ENCODE measurements at regions not wholly inside any gene's neighbourhood (a gene's known extent, or its start where the extent isn't known, plus 50 kb on each side); places are given as distances from the start of the nearest gene placed in this dataset.
A peak's percentile ranks its signal among the peaks of the same experiment; 100 is the strongest.
"Not testable (repeated sequence)": the region's sequence is repeated elsewhere in the genome, so short reads cannot be mapped to it uniquely, and the experiment has no call there.

DNA sequence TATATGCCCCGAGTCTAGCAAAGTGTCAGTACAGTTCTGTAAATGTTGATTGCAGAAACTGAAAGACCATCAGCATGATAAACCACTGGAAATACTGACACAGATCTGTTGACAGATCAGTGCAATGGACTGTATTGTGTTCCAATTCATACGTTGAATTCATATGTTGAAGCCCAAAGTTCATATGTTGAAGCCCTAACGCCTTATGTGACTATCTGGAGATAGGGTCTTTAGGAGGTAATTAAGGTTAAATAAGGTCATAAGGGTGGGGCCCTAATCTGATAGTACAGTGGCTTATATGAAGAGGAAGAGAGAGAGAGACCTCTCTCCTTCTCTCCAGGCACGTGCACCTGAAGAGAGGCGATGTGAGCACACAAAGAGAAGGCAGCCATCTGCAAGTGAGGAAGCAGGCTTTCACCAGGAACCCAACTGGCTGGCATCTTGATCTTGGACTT is 144.7 kb downstream of the MRPL39 start:
- no peak overlapping the region for H3K27ac ChIP-seq
- no peak for DNase-seq (ENCODE audit: low read depth in 1 of 2, low spot score in 2 of 2)
- H3K27me3 ChIP-seq (replicated peaks): no peaks in the 10 kb centered on the region
- no peaks in the 10 kb centered on the region for H3K36me3 ChIP-seq
- no peaks in the 10 kb centered on the region for H3K4me1 ChIP-seq (replicated peaks)
- no peaks in the 10 kb centered on the region for H3K9me3 ChIP-seq (replicated peaks)
- H3K4me3 ChIP-seq: no peak overlapping the region

DNA sequence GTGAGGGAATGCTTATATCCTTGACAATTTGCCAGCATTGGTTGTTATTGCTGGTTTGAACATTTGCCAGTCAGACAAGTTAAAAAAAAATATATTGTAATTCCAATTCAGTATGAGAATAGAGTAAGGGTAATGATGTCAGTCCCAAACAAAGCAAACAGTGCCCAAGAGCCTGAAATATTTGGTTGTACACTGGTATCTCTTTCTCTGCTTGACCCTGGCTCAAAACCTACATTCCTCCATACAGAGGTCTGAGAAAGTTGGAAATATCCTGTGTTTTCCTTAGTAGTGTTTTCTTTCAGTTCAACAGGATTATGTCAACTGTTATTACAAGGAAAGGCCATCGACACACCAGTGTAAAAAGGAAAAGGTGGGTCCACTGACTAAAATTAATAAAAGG is 145.6 kb downstream of the MRPL39 start:
- Histone ChIP-seq H3K27me3 (replicated peaks) (no peaks in the 10 kb centered on the region), H3K4me1 (replicated peaks) (no peaks in the 10 kb centered on the region), H3K4me3 (no peak overlapping the region), H3K9me3 (replicated peaks) (no peaks in the 10 kb centered on the region), H3K36me3 (no peaks in the 10 kb centered on the region), H3K27ac (no peak overlapping the region)
- no peak for DNase-seq (ENCODE audit: low read depth in 1 of 2, low spot score in 2 of 2)

DNA sequence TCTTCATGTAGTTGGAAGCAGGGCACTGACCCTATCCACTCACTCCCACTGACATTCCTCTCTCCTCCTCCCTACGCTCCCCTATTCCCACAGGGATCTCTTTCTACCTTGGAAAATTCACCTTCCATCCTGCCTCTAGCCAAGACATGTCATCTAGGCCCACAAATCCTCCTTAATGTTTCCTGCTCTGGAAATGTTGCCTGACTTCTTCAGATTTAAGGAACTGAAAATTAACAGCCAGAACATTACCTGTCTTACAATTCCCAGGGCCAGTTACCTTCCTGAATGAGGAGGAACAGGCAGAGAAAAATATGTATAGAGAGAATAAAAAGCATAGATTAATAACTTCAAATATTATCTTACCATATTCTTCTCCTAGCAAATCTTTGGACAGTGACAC is 147.3 kb downstream of the MRPL39 start:
- Histone ChIP-seq H3K27ac (no peak overlapping the region), H3K4me1 (replicated peaks) (no peaks in the 10 kb centered on the region), H3K9me3 (replicated peaks) (no peaks in the 10 kb centered on the region), H3K36me3 (no peaks in the 10 kb centered on the region), H3K4me3 (no peak overlapping the region), H3K27me3 (replicated peaks) (no peaks in the 10 kb centered on the region)
- no peak for DNase-seq (ENCODE audit: low read depth in 1 of 2, low spot score in 2 of 2)

DNA sequence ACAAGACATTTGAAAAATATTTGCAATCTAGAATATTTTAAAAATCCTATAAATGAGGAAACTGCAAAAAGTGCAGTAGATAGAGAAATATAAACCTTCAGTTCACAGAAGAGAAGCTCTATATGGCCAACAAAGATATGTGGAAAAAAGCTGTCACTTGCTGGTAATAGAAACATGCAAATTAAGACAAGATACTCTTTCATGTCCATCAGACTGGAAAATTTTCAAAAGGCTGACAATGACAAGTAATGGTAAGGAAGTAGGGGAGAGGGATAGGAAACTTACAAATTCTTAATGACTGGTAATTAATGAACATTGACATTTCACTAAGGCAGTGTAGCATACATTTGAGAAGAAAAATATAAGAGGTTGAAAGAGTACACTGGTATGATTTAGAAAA is 147.9 kb downstream of the MRPL39 start:
- no peak overlapping the region for H3K4me3 ChIP-seq
- H3K9me3 ChIP-seq (replicated peaks): no peaks in the 10 kb centered on the region
- H3K27ac ChIP-seq: no peak overlapping the region
- H3K4me1 ChIP-seq (replicated peaks): no peaks in the 10 kb centered on the region
- DNase-seq (ENCODE audit: low read depth in 1 of 2, low spot score in 2 of 2): no peak
- no peaks in the 10 kb centered on the region for H3K27me3 ChIP-seq (replicated peaks)
- H3K36me3 ChIP-seq: no peaks in the 10 kb centered on the region

DNA sequence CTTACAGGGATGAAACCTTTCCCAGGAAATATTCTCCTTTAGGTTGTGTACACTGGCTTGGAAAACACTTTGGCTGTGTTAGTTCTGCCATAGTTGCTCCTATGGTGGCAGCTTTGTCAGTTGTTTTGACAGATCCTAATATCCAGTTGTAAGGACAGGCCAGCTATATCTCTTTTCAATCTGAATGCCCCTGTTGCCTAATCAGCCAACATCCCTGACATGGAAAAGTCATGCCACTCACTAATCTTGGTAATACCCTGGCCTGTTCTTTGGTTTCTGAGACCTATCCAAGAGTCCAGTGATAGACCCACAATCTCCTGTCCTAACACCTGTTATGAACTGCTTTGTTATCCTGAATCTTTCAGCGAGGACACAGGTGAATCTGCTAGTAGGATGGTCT is 148.8 kb downstream of the MRPL39 start:
- no peak for DNase-seq (ENCODE audit: low read depth in 1 of 2, low spot score in 2 of 2)
- no peaks in the 10 kb centered on the region for H3K9me3 ChIP-seq (replicated peaks)
- no peaks in the 10 kb centered on the region for H3K36me3 ChIP-seq
- no peak overlapping the region for H3K4me3 ChIP-seq
- H3K27me3 ChIP-seq (replicated peaks): no peaks in the 10 kb centered on the region
- no peaks in the 10 kb centered on the region for H3K4me1 ChIP-seq (replicated peaks)
- no peak overlapping the region for H3K27ac ChIP-seq

DNA sequence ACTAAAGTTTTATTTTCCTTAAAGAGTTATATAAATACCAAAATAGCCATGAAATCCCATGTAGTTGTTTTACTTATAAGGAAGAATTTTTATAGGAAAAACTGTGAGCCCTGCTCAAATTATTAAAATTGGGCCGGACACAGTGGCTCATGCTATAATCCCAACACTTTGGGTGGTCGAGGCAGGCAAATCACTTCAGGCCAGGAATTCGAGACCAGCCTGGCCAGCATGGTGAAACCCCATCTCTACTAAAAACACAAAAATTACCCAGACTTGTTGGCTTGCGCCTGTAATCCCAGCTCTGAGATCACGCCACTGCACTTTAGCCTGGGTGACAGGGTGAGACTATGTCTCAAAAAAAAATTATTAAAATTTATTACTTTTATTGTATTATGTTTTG is 149.3 kb downstream of the MRPL39 start:
- Histone ChIP-seq H3K36me3 (no peaks in the 10 kb centered on the region), H3K27me3 (replicated peaks) (no peaks in the 10 kb centered on the region), H3K4me3 (no peak overlapping the region), H3K27ac (peak overlapping the region; percentile 34), H3K4me1 (replicated peaks) (no peaks in the 10 kb centered on the region), H3K9me3 (replicated peaks) (no peaks in the 10 kb centered on the region)
- DNase-seq (ENCODE audit: low read depth in 1 of 2, low spot score in 2 of 2): no peak

DNA sequence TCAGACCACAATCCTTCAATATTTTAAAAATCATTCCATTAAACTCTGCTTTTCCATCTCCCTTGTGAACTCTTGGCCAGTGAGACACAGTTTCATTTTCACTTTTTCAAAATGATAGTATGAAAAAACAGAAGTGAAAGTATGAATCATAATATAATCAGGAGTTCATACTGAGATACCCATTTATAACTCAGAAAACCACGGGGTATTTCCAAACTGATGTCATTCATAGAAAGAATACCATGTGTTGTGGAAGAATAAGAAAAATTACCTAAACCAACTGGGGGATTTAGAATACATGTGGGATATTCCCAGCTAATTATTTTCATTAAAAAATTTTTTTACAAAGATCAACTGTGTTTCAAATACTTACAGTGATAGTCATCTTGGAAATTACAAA is 149.9 kb downstream of the MRPL39 start:
- peak in 1 of 2 experiments; percentile 22 for DNase-seq (ENCODE audit: low read depth in 1 of 2, low spot score in 2 of 2)
- Histone ChIP-seq H3K4me1 (replicated peaks) (no peaks in the 10 kb centered on the region), H3K27ac (peak overlapping the region; percentile 34), H3K4me3 (no peak overlapping the region), H3K27me3 (replicated peaks) (no peaks in the 10 kb centered on the region), H3K9me3 (replicated peaks) (no peaks in the 10 kb centered on the region), H3K36me3 (no peaks in the 10 kb centered on the region)

DNA sequence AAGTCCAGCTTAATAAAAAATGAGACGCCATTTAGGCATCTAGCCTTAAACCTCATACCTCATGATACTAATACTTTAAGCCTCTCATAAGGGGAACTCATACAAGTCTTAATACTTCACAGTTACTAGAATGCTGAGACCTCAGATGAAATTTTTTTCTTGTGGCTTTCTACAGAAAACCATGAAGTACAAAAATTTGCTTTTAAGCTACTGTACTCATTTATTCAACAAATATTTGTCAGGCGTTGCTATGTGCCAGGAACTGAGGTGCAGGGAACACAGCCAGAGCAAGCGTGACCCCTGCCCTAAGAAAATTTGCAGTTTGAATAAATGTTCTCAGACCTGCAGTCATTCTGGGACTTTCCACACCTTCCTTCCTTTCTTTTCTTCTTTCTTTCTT is 150.6 kb downstream of the MRPL39 start:
- Histone ChIP-seq H3K9me3 (replicated peaks) (no peaks in the 10 kb centered on the region), H3K4me3 (no peak overlapping the region), H3K36me3 (no peaks in the 10 kb centered on the region), H3K27ac (no peak overlapping the region), H3K4me1 (replicated peaks) (no peaks in the 10 kb centered on the region), H3K27me3 (replicated peaks) (no peaks in the 10 kb centered on the region)
- no peak for DNase-seq (ENCODE audit: low read depth in 1 of 2, low spot score in 2 of 2)

DNA sequence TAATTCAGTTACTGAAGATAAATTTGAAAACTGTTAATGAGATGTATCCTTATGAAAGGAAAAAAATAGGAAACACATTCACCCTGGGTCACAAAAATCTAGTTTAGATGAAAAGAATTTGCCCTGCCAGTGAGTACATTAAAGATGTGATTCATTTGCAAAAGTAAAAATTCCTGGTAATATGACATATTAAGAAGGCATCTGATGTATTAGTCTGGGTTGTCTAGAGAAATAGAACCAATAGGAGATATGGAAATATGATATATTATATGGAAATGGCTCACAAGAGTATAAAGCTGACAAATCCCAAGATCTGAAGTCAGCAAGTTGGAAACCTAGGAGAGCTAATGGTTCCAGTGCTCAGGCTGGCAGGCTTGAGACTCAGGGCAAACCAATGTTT is 153.8 kb downstream of the MRPL39 start:
- H3K27ac ChIP-seq: no peak overlapping the region
- H3K9me3 ChIP-seq (replicated peaks): no peaks in the 10 kb centered on the region
- no peaks in the 10 kb centered on the region for H3K27me3 ChIP-seq (replicated peaks)
- H3K4me1 ChIP-seq (replicated peaks): no peaks in the 10 kb centered on the region
- H3K36me3 ChIP-seq: no peaks in the 10 kb centered on the region
- H3K4me3 ChIP-seq: no peak overlapping the region
- DNase-seq (ENCODE audit: low read depth in 1 of 2, low spot score in 2 of 2): no peak

DNA sequence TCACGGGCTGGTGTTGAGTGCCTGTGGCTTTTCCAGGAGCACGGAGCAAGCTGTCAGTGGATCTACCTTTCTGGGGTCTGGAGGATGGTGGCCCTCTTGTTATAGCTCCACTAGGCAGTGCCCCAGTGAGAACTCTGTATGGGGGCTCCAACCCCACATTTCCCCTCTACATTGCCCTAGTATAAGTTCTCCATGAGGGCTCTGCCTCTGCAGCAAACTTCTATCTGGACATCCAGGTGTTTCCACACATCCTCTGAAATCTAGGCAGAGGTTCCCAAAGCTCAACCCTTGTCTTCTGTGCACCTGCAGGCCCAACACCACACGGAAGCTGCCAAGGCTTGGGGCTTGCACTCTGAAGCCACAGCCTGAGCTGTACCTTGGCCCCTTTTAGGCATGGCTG is 157.3 kb downstream of the MRPL39 start:
- 0 out of 2 replicates have a peak, but pooled peaks cover 3% of the 10 kb centered on the region for H3K27me3 ChIP-seq (replicated peaks)
- no peaks in the 10 kb centered on the region for H3K4me1 ChIP-seq (replicated peaks)
- no peaks in the 10 kb centered on the region for H3K36me3 ChIP-seq
- H3K9me3 ChIP-seq (replicated peaks): no peaks in the 10 kb centered on the region
- no peak overlapping the region for H3K27ac ChIP-seq
- no peak overlapping the region for H3K4me3 ChIP-seq
- DNase-seq (ENCODE audit: low read depth in 1 of 2, low spot score in 2 of 2): no peak

DNA sequence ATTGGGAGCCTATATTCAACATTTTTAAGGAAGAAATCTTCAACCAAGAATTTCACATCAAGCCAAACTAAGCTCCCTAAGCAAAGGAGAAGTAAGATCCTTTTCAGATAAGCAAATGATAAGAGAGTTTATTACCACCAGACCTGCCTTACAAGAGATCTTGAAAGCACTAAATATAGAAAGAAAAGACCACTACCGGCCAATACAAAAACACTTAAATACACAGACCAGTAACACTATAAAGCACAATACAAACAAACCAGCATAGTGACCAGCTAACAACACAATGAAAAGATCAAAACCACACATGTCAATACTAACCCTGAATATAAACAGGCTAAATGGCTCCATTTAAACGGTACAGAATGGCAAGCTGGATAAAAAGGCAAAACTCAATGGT is 165.4 kb downstream of the MRPL39 start:
- no peak overlapping the region for H3K27ac ChIP-seq
- no peak for DNase-seq (ENCODE audit: low read depth in 1 of 2, low spot score in 2 of 2)
- no peak overlapping the region for H3K4me3 ChIP-seq
- no peaks in the 10 kb centered on the region for H3K9me3 ChIP-seq (replicated peaks)
- H3K27me3 ChIP-seq (replicated peaks): peaks cover under 1% of the 10 kb centered on the region; the same call in 1 of the 2 replicates
- no peaks in the 10 kb centered on the region for H3K4me1 ChIP-seq (replicated peaks)
- H3K36me3 ChIP-seq: no peaks in the 10 kb centered on the region

DNA sequence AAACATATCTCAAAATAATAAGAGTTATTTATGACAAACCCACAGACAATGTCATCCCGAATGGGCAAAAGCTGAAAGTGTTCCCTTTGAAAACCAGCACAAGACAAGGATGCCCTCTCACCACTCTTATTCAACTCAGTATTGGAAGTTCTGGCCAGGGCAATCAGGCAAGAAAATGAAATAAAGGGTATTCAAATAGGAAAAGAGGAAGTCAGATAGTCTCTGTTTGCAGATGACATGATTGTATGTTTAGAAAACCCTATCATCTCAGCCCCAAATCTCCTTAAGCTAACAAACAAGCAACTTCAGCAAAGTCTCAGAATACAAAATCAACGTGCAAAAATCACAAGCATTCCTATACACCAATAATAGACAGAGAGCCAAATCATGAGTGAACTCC is 169.8 kb downstream of the MRPL39 start:
- H3K9me3 ChIP-seq (replicated peaks); H3K4me3 ChIP-seq; H3K27me3 ChIP-seq (replicated peaks); H3K36me3 ChIP-seq; DNase-seq (ENCODE audit: low read depth in 1 of 2, low spot score in 2 of 2); H3K4me1 ChIP-seq (replicated peaks); H3K27ac ChIP-seq: not testable (repeated sequence)

DNA sequence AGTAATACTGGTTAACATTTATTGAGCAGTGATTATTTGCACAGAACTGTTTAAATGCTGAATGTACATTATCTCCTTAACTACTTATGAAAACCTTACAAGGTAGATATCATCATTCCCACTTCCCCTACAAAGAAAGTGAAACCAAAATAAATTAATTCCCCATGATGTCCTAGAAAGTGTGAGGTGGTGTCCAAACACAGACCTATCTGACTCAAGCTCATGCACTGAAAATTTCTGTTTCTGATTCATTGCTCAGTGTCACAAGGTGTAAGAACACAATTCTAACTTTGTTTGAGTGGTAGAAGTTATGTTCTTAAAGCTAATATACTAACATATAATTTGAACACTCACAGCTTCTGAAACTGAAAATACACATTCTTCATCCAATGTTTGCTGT is 178.7 kb downstream of the MRPL39 start:
- H3K27ac ChIP-seq: no peak overlapping the region
- no peaks in the 10 kb centered on the region for H3K27me3 ChIP-seq (replicated peaks)
- no peaks in the 10 kb centered on the region for H3K4me1 ChIP-seq (replicated peaks)
- H3K4me3 ChIP-seq: no peak overlapping the region
- no peak for DNase-seq (ENCODE audit: low read depth in 1 of 2, low spot score in 2 of 2)
- no peaks in the 10 kb centered on the region for H3K36me3 ChIP-seq
- H3K9me3 ChIP-seq (replicated peaks): no peaks in the 10 kb centered on the region

DNA sequence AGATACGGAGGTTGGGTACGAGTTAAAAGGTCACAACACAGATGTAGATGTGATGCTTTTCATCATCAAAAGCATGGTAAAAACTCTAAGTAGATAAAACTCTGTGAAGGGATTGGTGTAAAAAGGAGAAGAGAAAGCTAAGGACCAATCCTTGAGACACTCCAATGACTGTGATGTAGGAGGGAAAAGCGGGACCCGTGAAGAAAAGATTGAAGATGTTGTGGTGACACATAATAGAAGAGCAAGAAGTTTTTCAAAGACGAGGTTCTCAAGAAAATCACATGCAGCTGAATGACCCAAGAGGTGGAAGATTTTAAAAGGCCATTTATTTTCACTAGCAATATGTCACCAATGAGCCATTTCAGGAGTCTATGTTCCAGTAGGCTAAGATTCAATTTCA is 179.5 kb downstream of the MRPL39 start:
- Histone ChIP-seq H3K27me3 (replicated peaks) (peaks cover 5% of the 10 kb centered on the region), H3K36me3 (no peaks in the 10 kb centered on the region), H3K4me1 (replicated peaks) (no peaks in the 10 kb centered on the region), H3K4me3 (no peak overlapping the region), H3K9me3 (replicated peaks) (no peaks in the 10 kb centered on the region), H3K27ac (no peak overlapping the region)
- DNase-seq (ENCODE audit: low read depth in 1 of 2, low spot score in 2 of 2): no peak

DNA sequence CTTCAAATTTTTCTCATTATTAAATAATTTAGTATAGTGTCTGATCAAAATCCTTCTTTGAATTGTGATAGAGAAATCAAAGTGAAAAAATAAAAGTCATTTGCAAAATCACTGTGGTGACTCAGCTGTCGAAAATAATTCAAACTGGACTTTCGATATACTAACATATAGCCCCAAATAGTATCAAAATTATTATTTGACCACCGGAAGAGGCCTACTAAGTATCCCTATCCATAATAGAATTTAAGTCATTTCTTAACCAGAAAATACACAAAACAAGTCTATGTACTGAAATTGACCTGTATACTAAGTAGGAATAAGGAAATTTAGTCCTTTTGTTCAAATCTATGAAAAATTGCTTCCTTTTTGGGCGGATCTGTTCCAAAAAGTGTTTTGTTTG is 180.7 kb downstream of the MRPL39 start:
- no peak overlapping the region for H3K4me3 ChIP-seq
- H3K27me3 ChIP-seq (replicated peaks): peaks cover 5% of the 10 kb centered on the region
- H3K4me1 ChIP-seq (replicated peaks): no peaks in the 10 kb centered on the region
- no peaks in the 10 kb centered on the region for H3K36me3 ChIP-seq
- H3K9me3 ChIP-seq (replicated peaks): no peaks in the 10 kb centered on the region
- no peak overlapping the region for H3K27ac ChIP-seq
- no peak for DNase-seq (ENCODE audit: low read depth in 1 of 2, low spot score in 2 of 2)

All from SJSA1 (cell line).